Esophagus (tissue), 2 donors: ENCODE measurements at regions not wholly inside any gene's neighbourhood (a gene's known extent, or its start where the extent isn't known, plus 50 kb on each side); places are given as distances from the start of the nearest gene placed in this dataset.
"Not testable (repeated sequence)": the region's sequence is repeated elsewhere in the genome, so short reads cannot be mapped to it uniquely, and the experiment has no call there.

Experiments
- H3K27ac ChIP-seq, 2 donors: one replicate each; pipeline ENCODE4 v1.5.1; 2013; ENCODE audit warnings: low read depth in 2 of 2, mild to moderate bottlenecking in 2 of 2, inconsistent platforms in 1 of 2, low read length in 1 of 2, moderate library complexity in 1 of 2
- H3K27me3 ChIP-seq, 2 donors: one replicate each; pipeline ENCODE4 v1.6.1; 2013; ENCODE audit warnings: low read length in 2 of 2, control low read depth in 1 of 2, mild to moderate bottlenecking in 1 of 2; ENCODE audit not compliant: insufficient read depth in 2 of 2, control insufficient read depth in 1 of 2
- H3K36me3 ChIP-seq, 2 donors: one replicate each; pipeline ENCODE4 v1.6.1; 2013; ENCODE audit warnings: low read length in 1 of 2; ENCODE audit not compliant: control insufficient read depth in 2 of 2, insufficient read depth in 2 of 2
- H3K4me1 ChIP-seq, 2 donors: one replicate each; pipeline ENCODE4 v1.6.1; 2013; ENCODE audit warnings: low read length in 1 of 2; ENCODE audit not compliant: control insufficient read depth in 2 of 2, insufficient read depth in 2 of 2
- H3K4me3 ChIP-seq, 2 donors: one replicate each; pipeline ENCODE4 v1.5.1; 2013; ENCODE audit warnings: low read length in 2 of 2, mild to moderate bottlenecking in 2 of 2, low read depth in 1 of 2, moderate library complexity in 1 of 2
- H3K9me3 ChIP-seq, 2 donors: one replicate each; pipeline ENCODE4 v1.6.1; 2013; ENCODE audit warnings: mild to moderate bottlenecking in 2 of 2, low read depth in 1 of 2, low read length in 1 of 2, moderate library complexity in 1 of 2; ENCODE audit not compliant: control insufficient read depth in 2 of 2, insufficient read depth in 1 of 2
- WGBS, 2 donors: extraction: QIAGEN DNeasy Blood & Tissue Kit; methylation state at CpG; one replicate each; pipeline ENCODE4 v1.1.7; 2013; 5-methylcytosine and 5-hydroxymethylcytosine counted together
- donor health status: healthy with polysubstance abuse.
- donor health status: Bipolar disorder and iron deficiency.

- not testable (repeated sequence) for H3K9me3 ChIP-seq, H3K27me3 ChIP-seq, H3K4me1 ChIP-seq, H3K36me3 ChIP-seq, H3K4me3 ChIP-seq, H3K27ac ChIP-seq
- WGBS, 2 donors: 58 to 82% methylated on average over 2 of the region's 2 CpGs
Measured at GRCh38 chr11:67940440-67940839, 63.5 kb downstream of the UNC93B1 start.

DNA sequence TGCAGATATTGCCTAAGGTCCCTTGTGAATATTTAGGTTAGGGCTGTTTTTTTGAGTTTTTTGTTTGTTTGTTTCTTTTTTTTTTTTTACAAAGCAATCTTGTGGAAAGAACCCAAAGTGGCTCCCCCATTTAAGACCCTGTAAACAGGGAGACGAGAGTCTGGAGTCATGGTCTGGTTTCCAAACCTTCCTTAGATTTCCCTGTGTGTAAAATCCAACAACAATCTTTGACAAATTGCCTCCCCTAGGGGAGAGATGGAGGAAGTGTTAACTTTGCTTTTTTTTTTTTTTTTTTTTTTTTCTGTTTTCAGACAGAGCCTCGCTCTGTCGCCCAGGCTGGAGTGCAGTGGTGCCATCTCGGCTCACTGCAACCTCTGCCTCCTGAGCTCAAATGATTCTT lies 64.9 kb downstream of the UNC93B1 start:
- not testable (repeated sequence) for H3K27ac ChIP-seq, H3K36me3 ChIP-seq, H3K4me3 ChIP-seq, H3K27me3 ChIP-seq, H3K9me3 ChIP-seq, H3K4me1 ChIP-seq
- 22 to 24% methylated on average over 1 of the region's 4 CpGs for WGBS, 2 donors

DNA sequence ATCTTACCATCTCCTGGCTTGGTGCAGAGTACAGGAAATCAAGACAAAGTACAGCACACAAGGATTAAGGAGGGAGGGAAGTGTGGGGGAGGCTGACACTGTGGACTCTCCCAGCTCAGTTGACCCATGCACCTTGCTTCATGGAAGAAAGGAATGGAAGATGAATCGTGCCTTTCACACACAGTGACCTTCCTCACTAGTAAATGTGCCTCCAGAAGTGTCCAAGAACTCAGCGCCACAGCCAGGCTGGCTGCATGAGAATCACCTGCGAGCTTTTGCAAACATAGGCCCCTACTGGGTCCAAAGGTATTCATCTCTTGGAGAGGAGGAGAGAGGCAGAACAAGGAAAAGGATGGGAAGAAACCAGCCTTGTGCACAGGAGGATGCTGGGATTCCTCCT lies 65.5 kb downstream of the UNC93B1 start:
- H3K4me1 ChIP-seq, H3K36me3 ChIP-seq, H3K27ac ChIP-seq, H3K9me3 ChIP-seq, H3K27me3 ChIP-seq, H3K4me3 ChIP-seq: not testable (repeated sequence)
- 59 to 80% methylated on average over 3 of the region's 3 CpGs for WGBS, 2 donors

GRCh38 chr11:67923565-67923964 lies 80.3 kb downstream of the UNC93B1 start:
- WGBS, 2 donors: 70% methylated on average over 7 of the region's 7 CpGs
- not testable (repeated sequence) for H3K27ac ChIP-seq, H3K36me3 ChIP-seq, H3K4me3 ChIP-seq, H3K27me3 ChIP-seq, H3K4me1 ChIP-seq, H3K9me3 ChIP-seq

DNA sequence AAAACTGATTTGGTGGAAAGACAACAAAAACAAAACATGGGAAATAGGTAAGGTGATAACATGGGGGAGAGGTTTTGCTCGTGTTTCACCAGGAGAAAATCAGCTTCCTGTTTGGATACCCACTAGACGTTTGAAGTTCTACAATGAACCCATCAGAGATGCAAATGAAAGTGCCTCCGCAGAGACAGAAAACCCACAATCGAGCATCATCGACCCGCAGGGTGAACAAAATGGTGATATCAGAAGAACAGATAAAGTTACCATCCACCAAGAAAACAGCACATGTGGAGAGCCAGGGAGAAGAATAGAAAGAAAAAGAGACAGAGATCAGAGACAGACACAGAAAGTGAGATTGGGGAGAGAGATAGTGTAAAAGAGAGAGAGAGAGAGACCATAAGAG lies 83.4 kb downstream of the UNC93B1 start:
- H3K9me3 ChIP-seq, H3K27ac ChIP-seq, H3K4me1 ChIP-seq, H3K4me3 ChIP-seq, H3K36me3 ChIP-seq, H3K27me3 ChIP-seq: not testable (repeated sequence)
- 59 to 60% methylated on average over 6 of the region's 6 CpGs for WGBS, 2 donors

GRCh38 chr11:67912184-67912583 lies 91.7 kb downstream of the UNC93B1 start:
- not testable (repeated sequence) for H3K4me1 ChIP-seq, H3K27ac ChIP-seq, H3K4me3 ChIP-seq, H3K9me3 ChIP-seq, H3K36me3 ChIP-seq, H3K27me3 ChIP-seq
- 88 to 91% methylated on average over 3 of the region's 3 CpGs for WGBS, 2 donors

DNA sequence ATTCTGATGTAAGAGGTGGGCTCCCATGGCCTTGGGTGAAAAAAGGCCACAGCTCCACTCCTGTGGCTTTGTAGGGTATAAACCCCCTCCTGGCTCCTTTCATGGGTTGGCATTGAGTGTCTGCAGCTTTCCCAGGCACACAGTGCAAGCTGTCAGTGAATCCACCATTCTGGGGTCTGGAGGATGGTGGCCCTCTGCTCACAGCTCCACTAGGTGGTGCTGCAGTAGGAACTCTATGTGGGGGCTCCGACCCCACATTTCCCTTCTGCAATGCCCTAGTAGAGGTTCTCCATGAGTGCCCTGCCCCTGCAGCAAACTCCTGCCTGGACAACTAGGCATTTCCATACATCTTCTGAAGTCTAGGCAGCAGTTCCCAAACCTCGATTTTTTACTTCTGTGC lies 92.7 kb downstream of the UNC93B1 start:
- not testable (repeated sequence) for H3K36me3 ChIP-seq, H3K9me3 ChIP-seq, H3K27ac ChIP-seq, H3K4me1 ChIP-seq, H3K27me3 ChIP-seq, H3K4me3 ChIP-seq
- WGBS, 2 donors: 65 to 66% methylated on average over 2 of the region's 2 CpGs

- H3K36me3 ChIP-seq, H3K4me1 ChIP-seq, H3K9me3 ChIP-seq, H3K27ac ChIP-seq, H3K4me3 ChIP-seq, H3K27me3 ChIP-seq: not testable (repeated sequence)
- 79 to 97% methylated on average over 1 of the region's 1 CpG for WGBS, 2 donors
Measured at GRCh38 chr11:67910803-67911202, 93.1 kb downstream of the UNC93B1 start.

- not testable (repeated sequence) for H3K9me3 ChIP-seq, H3K27ac ChIP-seq, H3K36me3 ChIP-seq, H3K4me3 ChIP-seq, H3K4me1 ChIP-seq, H3K27me3 ChIP-seq
- WGBS, 2 donors: 19% methylated on average over 1 of the region's 1 CpG; no CpG with 5 or more reads in 1 of the 2 donors
Measured at GRCh38 chr11:67906969-67907368, 96.9 kb downstream of the UNC93B1 start.

DNA sequence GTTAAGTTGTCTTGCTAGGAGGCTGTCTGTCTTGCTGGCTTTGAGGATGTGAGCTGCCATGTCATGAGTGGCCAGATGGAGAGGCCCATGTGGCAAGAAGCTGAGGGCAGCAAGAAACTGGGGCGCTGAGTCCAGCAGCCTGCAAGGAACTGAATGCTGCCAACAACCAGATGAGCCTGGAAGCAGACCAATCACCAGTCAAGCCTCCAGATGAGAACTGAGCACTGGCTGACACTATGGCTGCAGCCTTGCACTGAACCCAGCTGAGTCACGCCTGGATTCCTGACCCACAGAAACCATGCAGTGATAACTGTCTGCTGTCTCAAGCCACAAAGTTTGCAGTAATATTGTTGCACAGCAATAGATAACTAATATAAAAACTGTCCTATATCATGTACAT lies 104.4 kb downstream of the UNC93B1 start:
- WGBS, 2 donors: 38 to 50% methylated on average over 2 of the region's 2 CpGs

GRCh38 chr11:67893487-67893886 lies 110.4 kb downstream of the UNC93B1 start:
- H3K27me3 ChIP-seq, H3K4me1 ChIP-seq, H3K27ac ChIP-seq, H3K4me3 ChIP-seq, H3K9me3 ChIP-seq, H3K36me3 ChIP-seq: not testable (repeated sequence)
- WGBS, 2 donors: 70 to 87% methylated on average over 1 of the region's 1 CpG

More for the DNA sequence above, 104.4 kb downstream of the UNC93B1 start:
- not testable (repeated sequence) for H3K27ac ChIP-seq, H3K36me3 ChIP-seq, H3K27me3 ChIP-seq, H3K4me3 ChIP-seq, H3K9me3 ChIP-seq, H3K4me1 ChIP-seq
